ENCODE measurements at regions not wholly inside any gene's neighbourhood (a gene's known extent, or its start where the extent isn't known, plus 50 kb on each side); places are given as distances from the start of the nearest gene placed in this dataset.

DNA sequence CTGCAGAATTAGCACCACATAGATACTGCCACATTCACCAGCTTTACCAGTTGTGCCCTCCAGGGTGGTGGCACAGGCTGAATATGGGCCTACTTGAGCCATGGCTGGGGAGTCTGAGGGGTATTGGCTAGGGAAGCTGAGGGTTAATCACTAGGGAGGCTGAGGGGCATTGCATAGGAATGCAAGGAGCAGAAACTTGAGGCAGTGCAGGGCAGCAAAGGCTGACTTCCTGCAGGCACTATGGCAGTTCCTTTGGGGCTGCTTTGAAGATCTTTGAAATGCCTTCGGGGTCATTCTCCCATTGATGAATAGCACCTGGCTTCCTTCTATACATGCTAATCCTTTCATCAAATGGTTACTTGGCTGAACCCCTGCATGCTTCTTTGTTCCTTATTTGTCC, 171.5 kb downstream of the RCN1 start:
- ATAC-seq (replicated peaks) (no peak), DNase-seq (no peak)
- H3K27ac Mint-ChIP-seq = no peak overlapping the region
- no peaks in the 10 kb centered on the region for H3K4me1 Mint-ChIP-seq
- no peak overlapping the region for H3K4me3 Mint-ChIP-seq
- H3K36me3 Mint-ChIP-seq = no peaks in the 10 kb centered on the region
- peaks cover 4 to 7% of the 10 kb centered on the region in 2 donors for H3K27me3 Mint-ChIP-seq
- H3K9me3 Mint-ChIP-seq = no peaks in the 10 kb centered on the region

DNA sequence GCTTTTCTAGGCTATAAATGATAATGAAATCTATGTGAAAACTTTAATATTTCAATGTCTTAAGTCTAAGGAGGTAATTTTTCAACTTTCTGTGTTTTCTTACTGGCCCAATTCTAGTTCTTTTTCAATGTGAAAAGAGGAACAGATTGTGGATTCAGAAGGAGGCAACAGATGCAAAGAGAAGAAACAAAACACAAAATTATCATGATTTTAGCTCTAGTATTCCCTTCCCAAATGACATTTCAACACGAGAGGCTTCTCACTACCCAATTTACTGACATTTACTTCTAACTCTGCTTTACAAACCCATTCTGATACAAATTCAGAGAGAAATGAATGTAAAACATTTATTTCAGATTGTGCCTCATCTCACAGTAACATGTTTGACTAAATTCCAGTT, 169.4 kb downstream of the WT1 start:
- Mint-ChIP-seq H3K4me3 (no peak overlapping the region), H3K9me3 (no peaks in the 10 kb centered on the region), H3K36me3 (no peaks in the 10 kb centered on the region), H3K4me1 (no peaks in the 10 kb centered on the region), H3K27me3 (peaks cover 7 to 12% of the 10 kb centered on the region in 2 donors), H3K27ac (no peak overlapping the region)
- no peak for DNase-seq
- no peak for ATAC-seq (replicated peaks)

DNA sequence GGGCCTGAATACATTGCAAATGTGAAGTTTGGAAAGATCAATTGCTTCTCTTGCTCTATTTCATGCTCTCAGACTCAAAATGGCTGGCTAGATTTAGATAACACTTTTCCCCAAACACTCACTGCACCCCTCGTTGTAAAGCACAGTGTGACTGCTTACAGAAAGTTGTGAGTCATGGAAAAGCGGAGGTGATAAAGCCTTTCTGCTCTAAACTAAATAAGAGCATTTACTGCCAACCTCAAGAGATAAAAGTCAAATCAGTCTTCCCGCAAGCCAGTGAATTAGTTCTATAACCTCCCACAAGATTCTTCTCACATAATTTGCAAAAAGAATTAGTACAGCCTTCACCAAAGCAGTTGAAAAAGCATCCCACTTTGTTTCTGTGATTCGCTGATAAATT, 168.7 kb downstream of the WT1 start:
- Mint-ChIP-seq H3K36me3 (no peaks in the 10 kb centered on the region), H3K4me3 (no peak overlapping the region), H3K27ac (no peak overlapping the region), H3K27me3 (peaks cover 7 to 12% of the 10 kb centered on the region in 2 donors), H3K9me3 (no peaks in the 10 kb centered on the region), H3K4me1 (no peaks in the 10 kb centered on the region)
- DNase-seq (no peak), ATAC-seq (replicated peaks) (no peak)

DNA sequence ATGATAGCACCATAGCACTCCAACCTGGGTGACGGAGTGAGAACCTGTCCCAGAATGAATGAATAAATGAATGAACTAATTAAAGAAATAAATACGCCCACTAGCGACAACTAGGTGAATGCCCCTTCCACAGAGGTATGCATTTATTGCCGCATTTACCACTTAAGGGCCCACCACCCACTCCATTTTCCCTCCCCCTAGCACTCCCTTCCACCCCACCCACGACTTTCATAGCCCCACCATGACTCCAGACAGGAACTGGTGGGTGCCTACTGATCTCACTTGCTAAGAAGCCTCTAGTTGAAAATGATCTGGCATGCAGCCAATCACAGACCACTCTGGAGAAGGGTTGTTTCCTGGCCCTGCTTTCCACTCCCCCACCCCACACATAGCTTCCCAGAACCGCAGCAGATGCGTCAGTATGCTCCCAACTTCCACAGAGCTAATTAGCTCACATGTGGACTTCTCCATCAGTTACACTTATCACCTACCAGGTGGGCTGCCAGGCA, 167.6 kb downstream of the WT1 start:
- ATAC-seq (replicated peaks) (no peak), DNase-seq (no peak)
- H3K27ac Mint-ChIP-seq = no peak overlapping the region
- peaks cover 7 to 12% of the 10 kb centered on the region in 2 donors for H3K27me3 Mint-ChIP-seq
- no peak overlapping the region for H3K4me3 Mint-ChIP-seq
- H3K36me3 Mint-ChIP-seq = no peaks in the 10 kb centered on the region
- no peaks in the 10 kb centered on the region for H3K9me3 Mint-ChIP-seq
- H3K4me1 Mint-ChIP-seq = no peaks in the 10 kb centered on the region

DNA sequence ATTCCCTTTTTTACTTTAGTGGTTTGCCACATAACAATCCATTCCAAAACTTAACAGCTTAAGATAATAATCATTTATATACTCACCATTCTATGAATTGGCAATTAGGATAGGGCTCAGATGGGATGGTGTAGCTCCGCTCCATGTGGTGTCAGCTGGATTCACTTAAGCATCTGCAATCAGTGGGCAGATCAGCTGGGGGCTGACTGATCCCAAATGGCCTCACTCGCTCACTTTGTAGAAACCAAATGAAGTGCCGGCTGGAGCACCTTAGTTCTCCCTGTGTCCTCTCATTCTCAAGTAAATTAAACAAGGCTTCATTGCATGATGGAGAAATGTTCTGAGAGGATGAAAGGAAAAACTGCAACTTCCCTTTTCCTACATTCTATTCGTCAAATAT, 161.4 kb downstream of the WT1 start:
- no peak overlapping the region for H3K4me3 Mint-ChIP-seq
- H3K27ac Mint-ChIP-seq = no peak overlapping the region
- no peaks in the 10 kb centered on the region for H3K36me3 Mint-ChIP-seq
- no peaks in the 10 kb centered on the region for H3K4me1 Mint-ChIP-seq
- no peaks in the 10 kb centered on the region for H3K9me3 Mint-ChIP-seq
- DNase-seq (no peak), ATAC-seq (replicated peaks) (no peak)
- H3K27me3 Mint-ChIP-seq = peaks cover 10 to 22% of the 10 kb centered on the region in 2 donors

DNA sequence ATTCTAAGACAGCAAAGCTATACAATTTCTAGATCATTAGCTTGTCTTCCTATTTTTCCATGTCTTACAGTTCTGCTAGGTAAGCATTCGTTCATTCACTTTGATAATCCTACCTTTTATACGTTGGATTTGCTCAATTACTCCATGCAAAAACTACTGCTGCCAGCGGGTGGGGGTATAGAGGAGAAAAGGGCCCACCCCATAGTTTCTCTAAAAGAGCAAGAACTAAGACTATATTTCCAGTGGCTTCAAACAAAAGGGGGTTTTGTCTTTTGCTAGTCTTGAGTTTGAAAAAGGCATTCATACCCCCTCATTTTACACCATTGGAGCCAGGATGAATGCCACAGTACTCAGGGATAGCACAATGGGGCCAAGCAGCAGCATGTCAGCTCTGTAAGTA, 155.7 kb downstream of the WT1 start:
- Mint-ChIP-seq H3K36me3 (no peaks in the 10 kb centered on the region), H3K4me1 (no peaks in the 10 kb centered on the region)

DNA sequence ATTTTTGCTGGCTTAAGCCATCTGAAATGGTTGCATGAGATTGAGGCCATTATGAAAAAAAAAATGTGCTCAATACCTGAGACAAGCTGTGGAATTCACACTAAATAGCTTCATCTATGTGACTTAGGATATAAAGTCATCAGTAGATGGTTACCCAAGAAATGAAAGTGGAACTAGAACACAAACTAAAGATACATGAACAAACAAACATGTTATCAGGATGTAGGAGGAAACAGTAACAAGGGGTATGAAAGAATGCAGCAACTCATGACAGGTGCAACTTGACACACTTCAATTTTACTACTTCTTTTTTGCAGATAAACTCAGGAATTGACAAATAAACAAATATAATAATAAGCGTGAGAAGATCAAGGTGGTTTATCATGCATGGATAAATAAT, 155.0 kb downstream of the WT1 start:
- H3K4me1 Mint-ChIP-seq = no peaks in the 10 kb centered on the region
- H3K4me3 Mint-ChIP-seq = no peak overlapping the region
- no peak overlapping the region for H3K27ac Mint-ChIP-seq
- H3K9me3 Mint-ChIP-seq = peaks cover 3 to 8% of the 10 kb centered on the region in 2 donors
- ATAC-seq (replicated peaks) (no peak), DNase-seq (no peak)
- no peaks in the 10 kb centered on the region for H3K36me3 Mint-ChIP-seq
- H3K27me3 Mint-ChIP-seq = peaks cover 12 to 33% of the 10 kb centered on the region in 2 donors

More for the DNA sequence above, 155.7 kb downstream of the WT1 start:
- no peak overlapping the region for H3K27ac Mint-ChIP-seq
- DNase-seq = no peak
- ATAC-seq (replicated peaks) = no peak
- H3K4me3 Mint-ChIP-seq = no peak overlapping the region
- peaks cover 12 to 29% of the 10 kb centered on the region in 2 donors for H3K27me3 Mint-ChIP-seq
- peaks cover 3 to 8% of the 10 kb centered on the region in 2 donors for H3K9me3 Mint-ChIP-seq

DNA sequence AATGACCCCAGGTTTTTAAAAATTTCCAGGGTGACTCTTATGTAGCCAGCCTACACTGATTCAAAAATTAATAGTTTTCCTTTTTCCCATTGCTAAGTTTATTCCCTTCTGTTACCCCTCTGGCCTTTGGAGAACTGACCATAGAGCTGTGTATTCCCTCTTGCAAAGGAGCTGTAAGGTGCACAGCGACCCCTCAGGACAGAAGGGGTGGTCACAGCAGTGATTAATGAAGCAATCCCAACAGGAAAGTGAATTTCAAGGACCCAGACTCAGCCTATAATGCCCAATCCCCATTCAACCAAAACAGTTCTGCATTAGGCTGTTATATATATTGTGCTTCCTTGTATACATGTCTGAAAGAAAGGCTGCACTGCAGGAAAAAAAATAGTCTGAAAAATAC, 147.1 kb downstream of the WT1 start:
- Mint-ChIP-seq H3K9me3 (peaks cover 5% of the 10 kb centered on the region in 2 donors), H3K36me3 (no peaks in the 10 kb centered on the region), H3K4me1 (no peaks in the 10 kb centered on the region), H3K27ac (no peak overlapping the region), H3K27me3 (peaks cover 9 to 26% of the 10 kb centered on the region in 2 donors), H3K4me3 (no peak overlapping the region)
- ATAC-seq (replicated peaks) (no peak), DNase-seq (no peak)

DNA sequence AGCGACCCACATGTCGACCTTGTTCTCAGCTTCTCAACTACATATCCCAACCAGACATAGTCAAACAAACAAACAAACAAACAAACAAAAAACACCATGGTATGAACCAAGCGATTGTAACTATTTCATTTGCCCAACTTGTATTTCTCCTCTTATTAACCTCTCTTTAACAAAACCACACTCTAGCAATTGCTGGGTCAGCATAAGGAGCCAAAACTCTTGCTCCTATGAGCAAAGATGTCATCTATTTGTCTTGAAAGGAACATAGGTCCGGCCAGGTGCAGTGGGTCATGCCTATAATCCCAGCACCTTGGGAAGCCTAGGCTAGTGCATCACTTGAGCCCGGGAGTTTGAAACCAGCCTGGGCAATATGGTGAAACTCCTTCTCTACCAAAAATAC, 145.6 kb downstream of the WT1 start:
- ATAC-seq (replicated peaks) = no peak
- Mint-ChIP-seq H3K4me3 (no peak overlapping the region), H3K27ac (no peak overlapping the region), H3K36me3 (no peaks in the 10 kb centered on the region), H3K9me3 (peaks cover 0 to 5% of the 10 kb centered on the region in 2 donors), H3K27me3 (peaks cover 4 to 11% of the 10 kb centered on the region in 2 donors), H3K4me1 (no peaks in the 10 kb centered on the region)
- no peak for DNase-seq

DNA sequence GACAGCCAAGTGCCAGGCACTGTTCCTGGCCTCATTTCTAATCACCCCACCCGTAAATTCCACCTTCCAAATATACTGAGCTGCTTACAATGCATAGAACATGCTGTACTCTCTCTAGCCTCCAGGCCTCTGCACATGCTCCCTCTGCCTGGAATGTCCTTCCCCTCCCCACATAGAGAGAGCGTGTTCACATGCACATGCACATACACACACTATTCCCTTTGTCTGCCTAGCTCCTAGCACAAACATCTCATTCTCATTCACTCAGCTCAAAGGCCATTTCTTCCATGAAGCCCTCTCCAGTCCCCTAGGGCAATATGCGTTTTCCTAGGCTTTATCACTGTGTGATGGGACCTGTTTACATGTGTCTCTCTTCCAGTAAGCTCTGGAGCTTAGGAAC, 144.6 kb downstream of the WT1 start:
- H3K4me3 Mint-ChIP-seq = no peak overlapping the region

DNA sequence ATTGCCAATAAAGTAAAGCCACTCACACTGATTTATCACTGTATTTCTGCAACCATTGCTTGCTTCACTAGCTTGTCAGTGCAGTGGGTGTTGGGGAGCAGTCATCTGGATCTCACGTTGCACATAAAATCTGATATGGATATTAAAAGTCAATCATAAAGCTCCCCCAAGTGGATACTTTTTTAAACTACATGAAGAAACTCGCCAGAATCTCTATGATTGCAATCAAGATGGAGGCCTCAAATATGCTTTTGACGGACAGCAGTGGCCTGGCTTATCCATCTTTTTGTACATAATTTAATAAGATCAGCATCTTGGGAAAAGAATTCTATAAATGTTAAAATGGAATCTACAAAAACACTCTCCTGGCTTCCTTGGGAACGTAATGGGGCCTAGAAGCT, 137.7 kb downstream of the WT1 start:
- Mint-ChIP-seq H3K9me3 (no peaks in the 10 kb centered on the region), H3K27ac (no peak overlapping the region), H3K4me3 (no peak overlapping the region), H3K36me3 (no peaks in the 10 kb centered on the region), H3K4me1 (no peaks in the 10 kb centered on the region), H3K27me3 (no peaks in the 10 kb centered on the region)
- no peak for DNase-seq
- peak in 1 of 2 donors; percentile 48 for ATAC-seq (replicated peaks)

More for the DNA sequence above, 144.6 kb downstream of the WT1 start:
- no peaks in the 10 kb centered on the region for H3K36me3 Mint-ChIP-seq
- H3K4me1 Mint-ChIP-seq = no peaks in the 10 kb centered on the region
- H3K9me3 Mint-ChIP-seq = peaks cover 0 to 5% of the 10 kb centered on the region in 2 donors
- no peak overlapping the region for H3K27ac Mint-ChIP-seq
- DNase-seq = no peak
- ATAC-seq (replicated peaks) = no peak
- peaks cover 4 to 5% of the 10 kb centered on the region in 2 donors for H3K27me3 Mint-ChIP-seq

DNA sequence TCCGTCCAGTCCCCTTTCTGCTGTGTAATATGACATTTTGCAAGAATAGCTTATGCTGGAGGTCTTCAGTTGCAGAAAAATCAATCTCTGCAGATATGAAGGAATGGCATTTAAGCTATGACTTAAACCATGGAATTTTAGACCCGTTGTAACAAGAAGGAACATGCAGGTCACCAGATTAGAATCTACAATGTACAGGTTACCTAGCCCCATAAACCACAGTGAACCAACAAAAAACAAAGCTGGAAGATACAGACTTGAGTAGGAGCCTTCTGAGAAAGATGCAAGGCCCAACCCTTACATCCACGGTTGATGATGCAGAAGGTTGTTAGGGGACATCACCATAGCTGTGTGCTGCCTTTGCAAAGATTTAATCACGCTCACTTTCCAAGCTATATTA, 132.5 kb downstream of the WT1 start:
- H3K27ac Mint-ChIP-seq = no peak overlapping the region
- H3K4me1 Mint-ChIP-seq = peaks cover 6 to 10% of the 10 kb centered on the region in 2 donors
- ATAC-seq (replicated peaks) = no peak
- H3K36me3 Mint-ChIP-seq = no peaks in the 10 kb centered on the region
- no peak for DNase-seq
- H3K9me3 Mint-ChIP-seq = no peaks in the 10 kb centered on the region
- H3K27me3 Mint-ChIP-seq = no peaks in the 10 kb centered on the region
- no peak overlapping the region for H3K4me3 Mint-ChIP-seq

DNA sequence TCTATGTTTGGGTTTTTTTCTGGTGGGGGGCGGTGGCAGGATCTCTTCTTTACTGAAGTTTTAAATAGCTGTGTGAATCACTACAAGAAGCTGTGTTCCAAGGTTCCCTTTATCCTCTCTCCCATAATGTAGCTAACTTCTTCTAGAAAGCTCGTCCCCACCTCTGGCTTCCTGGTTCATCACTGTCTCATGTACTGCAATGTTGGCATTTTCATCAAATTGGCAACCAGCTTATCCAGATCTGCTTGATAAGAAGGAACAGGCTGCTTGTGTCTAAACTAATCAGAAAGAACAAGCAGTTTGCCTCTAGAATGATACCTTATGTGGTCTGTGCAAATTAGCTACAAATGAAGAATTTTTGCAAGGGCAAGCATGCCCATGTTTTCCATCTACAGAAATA, 130.8 kb downstream of the WT1 start:
- ATAC-seq (replicated peaks) = no peak
- Mint-ChIP-seq H3K4me1 (peaks cover 6 to 10% of the 10 kb centered on the region in 2 donors), H3K9me3 (no peaks in the 10 kb centered on the region), H3K27me3 (no peaks in the 10 kb centered on the region), H3K4me3 (no peak overlapping the region), H3K27ac (no peak overlapping the region), H3K36me3 (no peaks in the 10 kb centered on the region)
- DNase-seq = no peak

DNA sequence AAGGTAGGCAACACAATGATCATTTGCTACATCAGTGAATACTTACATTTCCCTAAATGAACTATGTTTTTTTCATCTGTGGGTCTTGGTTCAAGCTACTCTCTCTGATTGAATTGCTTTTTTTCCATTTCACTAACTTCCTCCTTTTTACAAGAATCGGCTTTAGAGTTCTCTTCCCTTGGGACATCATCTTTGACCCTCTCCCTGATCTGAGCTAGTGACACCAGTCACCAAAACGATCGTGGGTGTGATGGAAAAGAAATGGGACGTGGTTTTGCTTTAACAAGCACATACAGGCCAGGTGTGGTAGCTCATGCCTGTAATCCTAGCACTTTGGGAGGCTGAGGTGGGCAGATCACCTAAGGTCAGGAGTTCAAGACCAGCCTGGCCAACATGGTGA, 129.9 kb downstream of the WT1 start:
- H3K36me3 Mint-ChIP-seq = no peaks in the 10 kb centered on the region
- H3K27ac Mint-ChIP-seq = peak overlapping the region; percentile 22
- H3K4me3 Mint-ChIP-seq = no peak overlapping the region
- no peaks in the 10 kb centered on the region for H3K9me3 Mint-ChIP-seq
- DNase-seq = peak; percentile 28
- peak; percentile 85 to 87 for ATAC-seq (replicated peaks)
- H3K27me3 Mint-ChIP-seq = no peaks in the 10 kb centered on the region
- H3K4me1 Mint-ChIP-seq = peaks cover 6 to 10% of the 10 kb centered on the region in 2 donors

DNA sequence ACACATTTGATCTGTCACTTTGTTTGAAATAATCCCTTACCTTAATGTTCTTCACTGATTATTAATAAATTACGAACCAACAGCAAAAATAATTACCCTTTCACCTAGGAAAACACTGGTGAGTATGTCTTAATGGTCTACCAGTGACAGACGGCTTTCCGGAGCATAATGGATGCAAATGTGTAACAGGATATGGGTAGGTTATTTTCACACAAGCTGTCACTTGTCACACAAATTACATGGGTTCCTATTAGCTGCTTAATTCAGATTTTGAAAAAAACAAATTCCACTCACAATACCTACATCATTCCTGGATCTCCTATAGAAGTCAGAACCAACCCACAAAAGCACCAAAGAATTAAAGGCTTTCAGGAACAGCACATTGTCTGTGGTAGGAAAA, 127.9 kb downstream of the WT1 start:
- no peak for ATAC-seq (replicated peaks)
- Mint-ChIP-seq H3K9me3 (no peaks in the 10 kb centered on the region), H3K36me3 (no peaks in the 10 kb centered on the region), H3K4me3 (no peak overlapping the region), H3K27me3 (peaks cover 6 to 12% of the 10 kb centered on the region in 2 donors), H3K4me1 (peaks cover 6 to 10% of the 10 kb centered on the region in 2 donors), H3K27ac (no peak overlapping the region)
- DNase-seq = no peak

DNA sequence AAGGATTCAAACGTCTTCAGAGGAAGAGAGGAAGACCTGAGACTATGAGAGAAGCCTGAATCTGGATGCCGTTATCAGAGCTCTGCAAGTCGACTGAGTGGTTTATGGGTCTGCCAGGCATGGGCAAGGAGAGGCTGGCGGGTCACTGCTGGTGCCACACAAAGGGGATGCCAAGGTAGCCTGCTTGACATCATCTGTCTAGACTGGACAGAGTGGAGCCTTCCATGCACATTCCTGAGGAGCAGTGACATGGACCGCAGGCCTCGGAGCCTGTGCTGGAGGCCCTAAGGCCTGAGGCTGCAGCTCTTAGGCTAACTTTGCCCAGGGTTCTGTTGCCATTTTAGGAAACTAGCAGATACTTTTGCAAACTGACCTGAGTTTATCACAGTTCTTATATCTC, 127.4 kb downstream of the WT1 start:
- Mint-ChIP-seq H3K4me1 (peaks cover 7 to 10% of the 10 kb centered on the region in 2 donors), H3K4me3 (no peak overlapping the region), H3K9me3 (no peaks in the 10 kb centered on the region), H3K27ac (no peak overlapping the region), H3K27me3 (peaks cover 6 to 17% of the 10 kb centered on the region in 2 donors), H3K36me3 (no peaks in the 10 kb centered on the region)
- ATAC-seq (replicated peaks) = no peak
- no peak for DNase-seq
